IPS DF 19.7 (cell line): ENCODE measurements at regions not wholly inside any gene's neighbourhood (a gene's known extent, or its start where the extent isn't known, plus 50 kb on each side); places are given as distances from the start of the nearest gene placed in this dataset.
A peak's percentile ranks its signal among the peaks of the same experiment; 100 is the strongest.

Source experiments
- DNase-seq: peaks from one replicate; pipeline ENCODE4 v3.0.0-alpha.2; 2013; ENCODE audit warnings: low read depth, low spot score

GRCh38 chr5:33146881-33147280 lies 293.9 kb upstream of the TARS1 start:
- no peak for DNase-seq

GRCh38 chr5:33148076-33148513 lies 292.7 kb upstream of the TARS1 start:
- no peak for DNase-seq

GRCh38 chr5:33153372-33153771 lies 287.4 kb upstream of the TARS1 start:
- DNase-seq = no peak

GRCh38 chr5:33153831-33154230 lies 286.9 kb upstream of the TARS1 start:
- no peak for DNase-seq

GRCh38 chr5:33160871-33161270 lies 279.9 kb upstream of the TARS1 start:
- no peak for DNase-seq

- no peak for DNase-seq
Observed at GRCh38 chr5:33161421-33161820, 279.3 kb upstream of the TARS1 start.

- no peak for DNase-seq
Observed at GRCh38 chr5:33162057-33162456, 278.7 kb upstream of the TARS1 start.

GRCh38 chr5:33166522-33166921 lies 274.2 kb upstream of the TARS1 start:
- peak; percentile 1 for DNase-seq

GRCh38 chr5:33166948-33167347 lies 273.8 kb upstream of the TARS1 start:
- no peak for DNase-seq

GRCh38 chr5:33167541-33167940 lies 273.2 kb upstream of the TARS1 start:
- DNase-seq = no peak

- no peak for DNase-seq
Observed at GRCh38 chr5:33170411-33170810, 270.4 kb upstream of the TARS1 start.

- DNase-seq = no peak
Observed at GRCh38 chr5:33174383-33174782, 266.4 kb upstream of the TARS1 start.

GRCh38 chr5:33179301-33179700 lies 261.5 kb upstream of the TARS1 start:
- DNase-seq = no peak

GRCh38 chr5:33180900-33181299 lies 259.9 kb upstream of the TARS1 start:
- DNase-seq = no peak

- DNase-seq = no peak
Observed at GRCh38 chr5:33182986-33183385, 257.8 kb upstream of the TARS1 start.

- no peak for DNase-seq
Observed at GRCh38 chr5:33184367-33184766, 256.4 kb upstream of the TARS1 start.

GRCh38 chr5:33188089-33188488 lies 252.7 kb upstream of the TARS1 start:
- DNase-seq = no peak

- no peak for DNase-seq
Observed at GRCh38 chr5:33194914-33195313, 245.9 kb upstream of the TARS1 start.

- no peak for DNase-seq
Observed at GRCh38 chr5:33195431-33196165, 245.2 kb upstream of the TARS1 start.

GRCh38 chr5:33198836-33199235 lies 241.9 kb upstream of the TARS1 start:
- DNase-seq = no peak

GRCh38 chr5:33203931-33204330 lies 236.8 kb upstream of the TARS1 start:
- no peak for DNase-seq

GRCh38 chr5:33205079-33205478 lies 235.7 kb upstream of the TARS1 start:
- DNase-seq = no peak

GRCh38 chr5:33205727-33206410 lies 234.9 kb upstream of the TARS1 start:
- DNase-seq = no peak
